HG03196 (cell line): ENCODE measurements at regions not wholly inside any gene's neighbourhood (a gene's known extent, or its start where the extent isn't known, plus 50 kb on each side); places are given as distances from the start of the nearest gene placed in this dataset.

ENCODE experiments used
- ATAC-seq: cut with Tn5 transposase; IDR thresholded peaks from one replicate; pipeline ENCODE4 v1.9.1; 2021; ENCODE audit not compliant: unreplicated experiment

DNA sequence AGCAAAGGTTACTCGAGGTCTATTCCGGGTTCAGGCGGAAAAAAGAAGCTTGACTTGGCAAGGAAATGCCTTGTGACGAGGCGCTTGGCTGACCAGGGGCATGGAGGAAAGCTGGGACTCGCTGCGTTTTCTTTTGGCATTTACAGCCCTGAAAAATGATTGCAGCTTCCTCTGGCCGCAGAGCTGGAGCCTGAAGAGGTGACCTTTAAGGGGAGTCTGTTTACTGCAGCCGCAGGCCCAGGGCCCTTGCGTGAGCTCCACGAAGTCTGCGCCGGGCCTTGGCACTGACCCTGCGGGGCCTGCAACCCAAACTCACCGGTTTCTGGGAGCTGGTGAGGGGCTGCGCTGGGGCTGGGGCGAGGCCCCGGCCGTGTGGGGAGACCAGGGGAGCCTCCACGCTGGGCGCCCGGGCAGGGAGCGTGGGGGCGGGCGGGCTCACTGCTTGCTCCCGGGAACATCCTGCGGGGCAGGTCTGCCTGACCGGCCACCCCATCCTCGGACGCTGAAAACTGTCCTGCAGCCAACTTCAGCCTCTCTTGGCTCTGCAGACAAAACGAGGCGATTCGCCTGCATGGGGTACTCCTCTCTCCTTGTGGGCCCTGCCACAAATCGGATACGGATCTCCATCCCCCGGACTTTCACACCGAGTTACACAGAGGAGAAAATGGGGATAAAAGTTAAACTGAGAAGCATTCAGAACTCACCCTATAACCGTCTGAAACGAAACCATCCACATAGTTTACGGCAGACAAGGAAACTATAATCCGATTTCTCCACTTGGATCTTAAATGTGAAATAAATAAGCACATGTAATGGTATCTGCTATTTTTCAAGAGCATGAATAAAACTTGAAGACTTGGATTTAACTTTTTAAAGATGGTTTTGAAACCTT, 206.3 kb upstream of the FOXF1 start:
- no peak for ATAC-seq

GRCh38 chr16:86304868-86305267, 205.5 kb upstream of the FOXF1 start:
- ATAC-seq, result no peak

DNA sequence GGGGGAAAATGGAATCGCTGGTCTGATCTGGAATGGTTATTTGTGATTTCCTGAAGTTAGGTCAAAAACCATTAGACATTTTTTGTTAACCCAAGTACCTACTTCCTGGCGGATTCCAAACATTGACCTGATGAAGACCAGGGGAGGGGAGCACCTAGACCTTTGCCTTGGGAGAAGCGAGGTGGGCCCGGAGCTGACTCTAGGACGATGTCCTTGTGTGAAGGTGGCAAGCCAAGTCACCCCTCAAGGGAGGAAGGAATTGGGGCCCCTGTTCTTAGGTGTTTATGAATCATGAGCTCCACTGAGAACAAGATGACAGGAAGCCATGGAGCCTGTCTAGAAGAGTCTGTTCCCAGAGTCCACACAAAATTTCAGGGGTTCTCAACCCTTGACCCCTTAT, 204.9 kb upstream of the FOXF1 start:
- no peak for ATAC-seq

GRCh38 chr16:86306011-86306644, 204.2 kb upstream of the FOXF1 start:
- ATAC-seq, result no peak

DNA sequence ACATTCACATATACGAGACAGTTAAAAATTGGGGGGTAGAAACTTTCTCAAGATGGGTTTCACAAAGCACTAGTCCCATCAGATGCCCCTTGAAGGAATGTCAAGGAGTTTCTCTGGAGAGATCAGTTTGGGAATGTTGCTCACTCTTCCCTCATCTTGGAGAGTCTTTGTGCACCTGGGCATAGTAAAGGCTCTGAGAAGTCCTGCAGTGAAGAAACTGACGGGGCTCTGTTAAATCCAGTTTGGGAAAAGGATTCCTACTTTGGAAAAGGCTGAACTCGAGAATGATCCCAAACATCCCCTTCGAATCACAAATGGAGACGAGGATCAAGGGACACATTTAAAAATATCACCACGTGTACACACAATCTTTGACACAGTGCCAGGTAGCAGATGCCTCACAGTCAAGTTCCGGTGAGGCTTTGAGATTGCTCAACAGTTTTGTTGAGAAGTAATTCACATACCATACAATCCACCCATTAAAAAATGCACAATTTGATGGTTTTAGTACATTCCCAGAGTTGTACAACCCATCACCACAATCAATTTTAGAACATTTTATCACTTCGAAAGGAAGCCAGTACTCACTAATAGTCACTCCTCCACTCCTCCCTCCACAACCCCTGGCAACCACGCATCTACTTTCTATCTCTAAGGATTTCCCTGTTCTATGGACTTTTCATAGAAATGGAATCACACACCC, 203.4 kb upstream of the FOXF1 start:
- ATAC-seq, result no peak

DNA sequence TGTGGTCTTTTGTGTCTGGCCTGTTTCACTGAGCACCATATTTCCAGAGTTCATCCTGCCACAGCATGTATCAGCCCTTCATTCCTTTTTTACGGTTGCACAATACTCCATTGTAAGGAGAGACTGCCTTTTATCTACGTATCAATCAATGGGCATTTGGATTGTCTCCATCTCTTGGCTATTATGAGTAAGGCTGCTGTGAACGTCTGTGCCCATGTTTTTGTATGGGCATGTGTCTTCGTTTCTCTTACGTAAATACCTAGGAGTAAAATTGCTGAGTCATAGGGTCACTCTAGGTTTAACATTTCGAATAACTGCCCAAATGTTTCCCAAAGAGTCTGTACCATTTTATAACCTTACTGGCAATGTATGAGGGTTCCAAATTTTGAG, 202.8 kb upstream of the FOXF1 start:
- ATAC-seq, result no peak

GRCh38 chr16:86308514-86308913, 201.8 kb upstream of the FOXF1 start:
- no peak for ATAC-seq

DNA sequence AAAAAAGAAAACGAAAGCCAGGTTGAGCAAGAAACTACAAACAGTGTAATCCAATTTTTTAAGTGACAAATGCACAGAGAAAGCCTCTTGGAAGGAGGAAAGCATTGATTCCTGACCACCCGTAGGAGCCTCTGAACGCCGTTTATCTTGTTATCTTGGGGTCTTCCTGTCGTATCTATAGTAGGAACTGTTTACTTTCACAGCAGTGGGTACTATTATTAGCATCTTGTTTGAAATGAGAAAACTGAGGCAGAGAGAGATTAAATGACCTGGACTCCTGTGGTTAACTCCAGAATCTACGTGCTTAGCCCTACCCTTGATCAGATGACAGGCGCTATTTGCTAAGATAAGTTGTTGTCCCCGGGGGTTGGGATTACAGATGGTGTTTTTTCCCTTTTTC, 196.7 kb upstream of the FOXF1 start:
- no peak for ATAC-seq

DNA sequence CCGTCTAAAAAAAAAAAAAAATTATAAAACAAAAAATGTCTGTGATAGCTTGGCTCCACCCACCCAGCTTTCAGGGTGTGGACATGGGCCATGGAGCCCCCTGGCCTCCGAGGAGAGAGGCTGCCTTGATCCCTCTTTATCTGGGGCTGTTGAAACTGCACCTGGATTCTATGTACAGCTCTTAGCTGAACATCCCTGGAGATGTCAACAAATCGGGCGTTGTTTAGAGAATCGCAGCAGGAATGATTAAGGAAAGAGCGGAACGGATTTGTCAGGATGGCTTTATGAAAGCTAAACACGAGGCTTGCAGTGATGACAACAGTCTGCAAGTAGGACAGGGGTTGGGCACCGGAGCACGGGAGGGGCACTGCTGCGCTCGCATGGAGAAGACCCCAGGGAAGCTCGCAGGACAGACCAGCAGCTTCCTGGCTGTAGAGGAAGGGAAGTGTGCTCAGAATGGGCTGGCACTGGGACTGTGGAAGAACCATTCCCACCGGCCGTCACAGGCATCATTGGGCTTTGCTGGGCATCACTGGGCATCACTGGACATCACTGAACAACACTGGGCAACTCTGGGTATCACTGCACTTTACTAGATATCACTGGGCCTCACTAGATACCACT, 195.8 kb upstream of the FOXF1 start:
- no peak for ATAC-seq

DNA sequence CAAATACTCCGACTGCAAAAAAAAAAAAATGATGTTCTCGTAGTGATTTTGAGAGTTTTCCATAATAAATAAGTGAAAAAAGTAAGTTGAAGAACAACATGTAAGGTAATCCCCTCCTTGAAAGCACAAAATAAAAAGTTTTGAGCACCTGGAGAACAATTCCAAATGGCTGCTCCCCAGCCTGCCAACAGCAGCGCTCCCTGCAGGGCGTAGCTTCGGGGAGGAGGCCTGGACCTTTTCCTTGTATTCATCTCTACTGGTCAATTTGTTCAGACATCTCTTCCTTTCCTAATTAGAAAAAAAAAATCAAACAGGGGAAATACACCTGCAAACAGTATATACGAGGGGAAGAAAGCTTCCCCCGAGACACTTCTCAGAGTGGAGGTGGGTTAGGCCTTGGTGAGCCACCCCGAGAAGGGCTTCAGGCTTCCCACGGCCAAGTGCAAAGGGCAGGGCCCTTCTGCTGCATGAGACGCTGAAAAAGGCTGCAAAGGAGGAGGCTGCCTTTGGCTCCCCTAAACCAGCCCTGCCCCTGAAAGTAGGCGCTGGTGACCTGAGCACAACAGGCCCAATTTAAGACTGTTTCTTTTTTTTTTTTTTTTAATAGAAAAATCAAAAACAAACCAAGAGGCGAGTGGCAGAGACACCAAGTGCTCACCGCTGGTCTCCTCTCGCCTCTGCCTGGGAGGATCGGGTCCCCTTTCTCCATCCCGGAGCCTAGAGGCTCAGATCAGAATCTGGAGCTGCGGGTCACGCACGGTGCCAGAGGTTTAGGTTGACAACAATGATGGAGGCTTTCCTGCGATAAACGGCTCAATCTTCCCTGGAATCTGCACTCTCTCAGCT, 193.1 kb upstream of the FOXF1 start:
- no peak for ATAC-seq

DNA sequence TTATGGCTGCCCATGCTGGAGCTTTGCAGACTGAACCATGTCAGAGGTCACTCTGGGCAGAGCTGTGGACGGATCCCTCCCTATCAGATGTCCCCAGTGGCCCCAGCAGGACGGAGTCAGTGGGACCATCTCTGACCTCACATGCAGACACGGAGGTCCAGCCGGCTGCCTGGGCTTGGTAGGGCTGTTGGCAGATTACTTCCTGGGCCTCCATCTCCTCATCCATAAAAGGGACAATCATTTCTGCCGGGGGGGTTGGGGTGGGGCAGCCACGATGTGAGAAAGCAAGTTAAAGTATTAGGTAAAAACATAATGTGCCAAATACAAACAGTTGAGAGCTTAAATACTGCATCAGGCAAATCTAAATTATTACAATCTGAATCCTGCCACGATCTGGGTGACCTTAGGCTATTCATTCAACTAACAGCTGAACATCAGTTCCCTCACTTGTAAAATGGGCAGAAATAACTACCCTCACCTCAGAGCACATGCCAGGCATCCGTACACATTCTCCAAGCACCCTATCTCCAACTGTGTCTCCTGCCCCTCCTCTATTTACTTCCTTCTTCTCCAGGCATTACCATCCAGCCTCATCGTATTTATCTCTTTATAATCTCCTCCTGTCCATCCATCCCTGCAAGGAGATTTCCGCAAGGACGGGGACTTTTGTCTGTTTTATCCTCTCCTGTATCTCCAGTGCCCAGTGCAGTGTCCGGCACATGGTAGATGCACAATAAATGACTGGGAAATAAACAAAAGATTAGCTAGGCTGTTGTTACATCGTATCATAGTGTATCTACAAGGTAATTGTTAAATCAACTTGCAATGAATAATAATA, 192.3 kb upstream of the FOXF1 start:
- ATAC-seq, result no peak

- no peak for ATAC-seq
These were observed 190.6 kb upstream of the FOXF1 start for GRCh38 chr16:86319585-86320236.

- no peak for ATAC-seq
These were observed 190.1 kb upstream of the FOXF1 start for GRCh38 chr16:86320237-86320595.

- no peak for ATAC-seq
These were observed 188.8 kb upstream of the FOXF1 start for GRCh38 chr16:86321491-86321890.

DNA sequence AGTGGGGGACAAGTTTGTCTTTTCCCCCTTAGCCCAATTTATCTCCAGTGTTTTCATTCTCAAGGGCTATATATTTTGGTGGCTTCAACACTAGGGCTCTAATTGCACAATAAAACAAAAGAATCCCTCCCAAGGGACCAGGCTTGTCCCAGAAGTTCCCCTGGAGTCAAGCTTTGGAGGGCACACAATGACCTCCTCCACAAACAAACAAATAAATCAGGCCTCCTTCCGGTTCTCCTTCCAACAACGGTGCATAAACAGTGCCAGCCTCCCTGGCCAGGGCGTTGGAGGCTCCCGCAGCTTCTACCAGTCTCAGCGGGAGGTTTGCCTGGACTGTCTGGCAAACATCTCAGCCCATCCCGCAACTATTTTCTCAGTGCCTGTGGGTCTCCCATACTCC, 188.0 kb upstream of the FOXF1 start:
- no peak for ATAC-seq

GRCh38 chr16:86322806-86323205, 187.5 kb upstream of the FOXF1 start:
- ATAC-seq, result no peak

DNA sequence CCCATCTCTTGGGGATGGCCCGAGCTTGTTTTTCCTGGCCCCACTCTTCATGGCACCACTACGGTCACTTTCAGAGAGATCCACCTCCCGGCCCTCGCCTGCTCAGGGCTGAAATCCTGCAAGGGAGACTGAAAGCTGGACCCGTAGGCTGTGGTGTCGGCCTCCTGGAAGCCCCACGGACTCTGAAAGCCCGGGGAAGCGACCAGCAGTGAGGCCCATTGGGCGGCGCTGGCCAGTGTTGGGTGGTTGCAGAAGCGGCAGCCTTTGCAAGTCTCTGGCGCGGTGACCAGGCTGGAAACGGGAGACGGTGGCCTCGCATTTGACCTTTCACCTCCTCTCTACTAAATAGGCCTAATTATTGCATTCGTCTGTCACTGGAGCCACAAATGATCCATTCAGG, 186.0 kb upstream of the FOXF1 start:
- ATAC-seq, result no peak

DNA sequence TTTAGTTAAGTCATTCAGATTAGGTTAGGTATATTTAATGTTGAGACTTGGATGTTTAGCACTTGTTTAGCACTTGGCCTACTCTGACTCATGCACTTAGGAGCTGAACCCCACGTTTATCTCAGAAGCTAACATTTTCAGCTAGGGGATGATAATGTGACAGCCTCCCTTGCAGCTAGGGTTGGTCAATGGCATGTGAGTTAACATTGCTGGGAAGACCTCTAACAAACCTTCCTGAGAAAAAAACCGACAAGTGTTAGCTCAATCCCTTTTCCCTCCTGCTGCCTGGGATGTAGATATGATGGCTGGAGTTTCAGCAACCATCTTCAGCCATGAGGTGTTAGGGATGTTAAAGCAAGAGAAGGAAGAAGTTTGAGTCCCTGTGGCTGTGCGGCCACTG, 185.0 kb upstream of the FOXF1 start:
- ATAC-seq, result no peak

DNA sequence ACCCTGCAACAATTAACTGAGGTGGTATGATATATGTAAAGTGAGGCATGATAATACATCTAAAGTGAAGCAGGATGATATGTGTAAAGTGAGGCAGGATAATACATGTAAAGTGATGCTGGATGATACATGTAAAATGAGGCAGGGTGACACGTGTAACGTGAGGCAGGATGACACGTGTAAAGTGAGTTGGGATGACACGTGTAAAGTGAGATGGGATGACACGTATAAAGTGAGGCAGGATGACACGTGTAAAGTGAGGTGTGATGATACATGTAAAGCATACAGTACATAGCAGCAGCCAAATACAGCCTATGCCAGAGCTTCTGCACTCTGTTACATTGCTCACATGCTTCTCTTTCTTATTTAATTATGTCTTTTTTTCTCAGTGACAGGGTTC, 184.4 kb upstream of the FOXF1 start:
- no peak for ATAC-seq
